HG03457 (cell line): ENCODE measurements at regions not wholly inside any gene's neighbourhood (a gene's known extent, or its start where the extent isn't known, plus 50 kb on each side); places are given as distances from the start of the nearest gene placed in this dataset.

Experiments used
- ATAC-seq: cut with Tn5 transposase; IDR thresholded peaks from one replicate; pipeline ENCODE4 v1.9.1; 2021; ENCODE audit warnings: moderate number of reproducible peaks; ENCODE audit not compliant: unreplicated experiment

- ATAC-seq = no peak
These were observed 176.4 kb downstream of the TTC32 start for GRCh38 chr2:19725392-19725791.

- ATAC-seq = no peak
These were observed 178.8 kb downstream of the TTC32 start for GRCh38 chr2:19723021-19723420.

GRCh38 chr2:19722531-19722971 is 179.2 kb downstream of the TTC32 start:
- ATAC-seq = no peak

- ATAC-seq = no peak
These were observed 181.5 kb downstream of the TTC32 start for GRCh38 chr2:19720306-19720705.

- no peak for ATAC-seq
These were observed 182.2 kb downstream of the TTC32 start for GRCh38 chr2:19719540-19719939.

GRCh38 chr2:19717446-19717845 is 184.3 kb downstream of the TTC32 start:
- ATAC-seq = no peak

- ATAC-seq = no peak
These were observed 186.9 kb downstream of the TTC32 start for GRCh38 chr2:19714926-19715325.

GRCh38 chr2:19712850-19713249 is 188.9 kb downstream of the TTC32 start:
- ATAC-seq = no peak

GRCh38 chr2:19711470-19712372 is 190.1 kb downstream of the TTC32 start:
- ATAC-seq = no peak

- no peak for ATAC-seq
These were observed 191.6 kb downstream of the TTC32 start for GRCh38 chr2:19710230-19710629.

- no peak for ATAC-seq
These were observed 192.2 kb downstream of the TTC32 start for GRCh38 chr2:19709553-19709952.

GRCh38 chr2:19708776-19709175 is 193.0 kb downstream of the TTC32 start:
- no peak for ATAC-seq

- no peak for ATAC-seq
These were observed 195.5 kb downstream of the TTC32 start for GRCh38 chr2:19706332-19706731.

- no peak for ATAC-seq
These were observed 199.5 kb downstream of the TTC32 start for GRCh38 chr2:19702267-19702666.

- no peak for ATAC-seq
These were observed 200.8 kb downstream of the TTC32 start for GRCh38 chr2:19700861-19701585.

- no peak for ATAC-seq
These were observed 204.7 kb downstream of the TTC32 start for GRCh38 chr2:19697131-19697530.

GRCh38 chr2:19695706-19696105 is 206.1 kb downstream of the TTC32 start:
- ATAC-seq = no peak

GRCh38 chr2:19691892-19692291 is 209.9 kb downstream of the TTC32 start:
- ATAC-seq = no peak

- ATAC-seq = no peak
These were observed 211.4 kb downstream of the TTC32 start for GRCh38 chr2:19690429-19690828.

- no peak for ATAC-seq
These were observed 212.1 kb downstream of the TTC32 start for GRCh38 chr2:19689646-19690168.

- no peak for ATAC-seq
These were observed 213.7 kb downstream of the TTC32 start for GRCh38 chr2:19688059-19688458.
